SK-N-SH (cell line): ENCODE measurements at regions not wholly inside any gene's neighbourhood (a gene's known extent, or its start where the extent isn't known, plus 50 kb on each side); places are given as distances from the start of the nearest gene placed in this dataset.

Experiments
- CTCF ChIA-PET: fragments of 300-600, 350-600 bp; formaldehyde crosslinking; extraction: SDS; loops from one replicate; lab custom pipeline; 2021; lab: Yijun Ruan, JAX
- POLR2A ChIA-PET: fragments of 350-600 bp; sonication (Branson Sonifier 250); formaldehyde crosslinking; extraction: SDS; loops from one replicate; lab custom pipeline; 2020; ENCODE audit warnings: antibody characterized with exemption, inconsistent platforms; lab: Yijun Ruan, JAX
- DNase-seq: peaks from one replicate; pipeline ENCODE4 v3.0.0; 2012
- H2AFZ ChIP-seq: fragments of 200-600 bp; sonication (generic); 2 replicates; pipeline ENCODE4 v1.8.1; 2016; ENCODE audit warnings: antibody characterized with exemption, mild to moderate bottlenecking, low read depth
- H3F3A ChIP-seq: fragments of 200-600 bp; sonication (generic); replicated peaks from 2 replicates; pipeline ENCODE3; 2016; ENCODE audit warnings: antibody characterized with exemption, mild to moderate bottlenecking; ENCODE audit not compliant: insufficient read depth
- H3K27ac ChIP-seq, 2 experiments: fragments of 200-500 bp in 1 of 2; fragments of 200-600 bp in 1 of 2; sonication (Bioruptor generic) in 1 of 2; sonication (generic), shearing (Covaris generic) in 1 of 2; 2 replicates each; pipeline versions ENCODE4 v1.5.1 to v1.6.1; 2014 to 2016; ENCODE audit warnings: low read depth in 2 of 2, inconsistent platforms in 1 of 2, low read length in 1 of 2, mild to moderate bottlenecking in 1 of 2, mixed read lengths in 1 of 2
- H3K27me3 ChIP-seq: fragments of 200-600 bp; sonication (generic), shearing (Covaris generic); 2 replicates; pipeline ENCODE4 v1.6.1; 2016; ENCODE audit warnings: mixed run types; ENCODE audit not compliant: insufficient read depth
- H3K36me3 ChIP-seq, 2 experiments: fragments of 200-500 bp in 1 of 2; fragments of 200-600 bp in 1 of 2; sonication (Bioruptor generic) in 1 of 2; sonication (generic) in 1 of 2; replicated peaks in 1 of 2; 2 replicates each; pipeline versions ENCODE3 to v1.5.1; 2014 to 2016; ENCODE audit warnings: low read length in 1 of 2, mild to moderate bottlenecking in 1 of 2; ENCODE audit not compliant: insufficient read depth in 2 of 2, control insufficient read depth in 1 of 2
- H3K4me1 ChIP-seq, 2 experiments: fragments of 200-500 bp in 1 of 2; fragments of 200-600 bp in 1 of 2; sonication (Bioruptor generic) in 1 of 2; sonication (generic), shearing (Covaris generic) in 1 of 2; 2 replicates each; pipeline versions ENCODE4 v1.5.1 to v1.6.1; 2014 to 2016; ENCODE audit warnings: low read depth in 1 of 2, low read length in 1 of 2, mixed run types in 1 of 2; ENCODE audit not compliant: insufficient read depth in 2 of 2, control insufficient read depth in 1 of 2
- H3K4me2 ChIP-seq: fragments of 200-600 bp; sonication (generic), shearing (Covaris generic); 2 replicates; pipeline ENCODE4 v1.6.1; 2017; ENCODE audit warnings: mixed run types
- H3K4me3 ChIP-seq, 2 experiments: fragments of 200-500 bp in 1 of 2; fragments of 200-600 bp in 1 of 2; sonication (Bioruptor generic) in 1 of 2; sonication (generic), shearing (Covaris generic) in 1 of 2; 2 replicates each; pipeline versions ENCODE4 v1.5.1 to v1.8.1; 2014 to 2016; ENCODE audit warnings: low read depth in 2 of 2, inconsistent platforms in 1 of 2, low read length in 1 of 2, mild to moderate bottlenecking in 1 of 2, mixed read lengths in 1 of 2, moderate library complexity in 1 of 2
- H3K79me2 ChIP-seq: fragments of 200-600 bp; sonication (generic); 2 replicates; pipeline ENCODE4 v1.8.1; 2017; ENCODE audit warnings: mild to moderate bottlenecking; ENCODE audit not compliant: insufficient read depth
- H3K9ac ChIP-seq: fragments of 200-600 bp; sonication (generic); 2 replicates; pipeline ENCODE4 v1.6.1; 2017; ENCODE audit warnings: mixed run types
- H3K9me2 ChIP-seq: fragments of 200-600 bp; sonication (generic); 2 replicates; pipeline ENCODE4 v1.6.1; 2017; ENCODE audit warnings: mixed run types
- H3K9me3 ChIP-seq: fragments of 200-600 bp; sonication (generic); 2 replicates; pipeline ENCODE4 v1.6.1; 2017; ENCODE audit warnings: mixed run types, mild to moderate bottlenecking, moderate library complexity
- H4K20me1 ChIP-seq: fragments of 200-600 bp; sonication (generic); 2 replicates; pipeline ENCODE4 v1.6.1; 2017; ENCODE audit warnings: mild to moderate bottlenecking, mixed run types; ENCODE audit not compliant: insufficient read depth
- EZH2phosphoT487 ChIP-seq: fragments of 200-600 bp; sonication (generic); IDR thresholded peaks from 2 replicates; pipeline ENCODE4 v1.6.1; 2017; ENCODE audit warnings: low read depth, mixed run types, mild to moderate bottlenecking, antibody characterized with exemption, moderate library complexity, borderline replicate concordance
- MEF2A ChIP-seq: IDR thresholded peaks from 2 replicates; pipeline ENCODE4 v1.4.0; 2012; ENCODE audit warnings: low read depth, borderline replicate concordance
- MXI1 ChIP-seq: IDR thresholded peaks from 2 replicates; pipeline ENCODE4 v1.6.1; 2012; ENCODE audit warnings: mild to moderate bottlenecking, low read depth, low read length, improper control_type of control experiment
- RFX5 ChIP-seq: IDR thresholded peaks from 2 replicates; pipeline ENCODE4 v1.6.1; 2012; ENCODE audit warnings: mild to moderate bottlenecking, improper control_type of control experiment, low read length
- SMC3 ChIP-seq: IDR thresholded peaks from 2 replicates; pipeline ENCODE4 v1.6.1; 2012; ENCODE audit warnings: low read depth, low read length, improper control_type of control experiment
- TAF1 ChIP-seq: IDR thresholded peaks from 2 replicates; pipeline ENCODE4 v1.6.1; 2012; ENCODE audit warnings: low read depth, mild to moderate bottlenecking, low read length, moderate library complexity, borderline replicate concordance
- YY1 ChIP-seq: IDR thresholded peaks from 2 replicates; pipeline ENCODE4 v1.4.0; 2012; ENCODE audit warnings: low read depth, mild to moderate bottlenecking
- WGBS: methylation state at CpG from one replicate; pipeline ENCODE4 v1.1.6; 2017; ENCODE audit warnings: low lambda C conversion rate; 5-methylcytosine and 5-hydroxymethylcytosine counted together
- TF ChIP-seq, protein P1 (sequence below): IDR thresholded peaks from 2 replicates; pipeline ENCODE4 v1.4.0; 2012; ENCODE audit warnings: low read depth

DNA sequence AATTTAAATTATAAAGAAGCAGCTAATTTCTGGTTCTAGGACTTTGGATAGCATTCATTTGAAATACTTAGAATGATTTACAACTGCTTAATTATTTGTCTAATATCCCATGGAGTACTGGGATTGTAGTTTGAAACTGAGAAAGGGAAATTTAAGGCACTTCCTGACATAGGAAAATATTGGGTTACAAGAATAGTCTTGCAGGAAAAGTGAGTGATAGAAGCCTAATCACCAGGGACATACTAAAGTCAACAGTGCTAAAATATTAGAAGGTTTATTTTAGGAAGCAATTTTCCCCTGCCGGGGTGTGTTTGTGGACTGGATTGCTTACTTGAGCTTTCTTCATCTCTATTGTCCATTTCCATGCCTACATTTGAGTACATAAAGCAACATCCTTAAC lies 661.6 kb downstream of the ADGRL2 start:
- no peak overlapping the region for H3K4me2 ChIP-seq
- H3K4me1 ChIP-seq = no peaks in the 10 kb centered on the region
- no peak overlapping the region for H3K4me3 ChIP-seq
- no peak for DNase-seq
- H3K27me3 ChIP-seq = no peaks in the 10 kb centered on the region
- no peaks in the 10 kb centered on the region for H4K20me1 ChIP-seq
- H3F3A ChIP-seq = no peaks in the 10 kb centered on the region
- no peak overlapping the region for H3K27ac ChIP-seq
- no peaks in the 10 kb centered on the region for H3K9me3 ChIP-seq
- no peak overlapping the region for H2AFZ ChIP-seq
- POLR2A ChIA-PET = no interaction called here
- H3K79me2 ChIP-seq = no peaks in the 10 kb centered on the region
- H3K9me2 ChIP-seq = no peaks in the 10 kb centered on the region
- WGBS = 64% methylated on average over 1 of the region's 1 CpG
- no peak for TF ChIP-seq MXI1
- H3K9ac ChIP-seq = no peak overlapping the region
- H3K36me3 ChIP-seq = no peaks in the 10 kb centered on the region
- CTCF ChIA-PET = no interaction called here

DNA sequence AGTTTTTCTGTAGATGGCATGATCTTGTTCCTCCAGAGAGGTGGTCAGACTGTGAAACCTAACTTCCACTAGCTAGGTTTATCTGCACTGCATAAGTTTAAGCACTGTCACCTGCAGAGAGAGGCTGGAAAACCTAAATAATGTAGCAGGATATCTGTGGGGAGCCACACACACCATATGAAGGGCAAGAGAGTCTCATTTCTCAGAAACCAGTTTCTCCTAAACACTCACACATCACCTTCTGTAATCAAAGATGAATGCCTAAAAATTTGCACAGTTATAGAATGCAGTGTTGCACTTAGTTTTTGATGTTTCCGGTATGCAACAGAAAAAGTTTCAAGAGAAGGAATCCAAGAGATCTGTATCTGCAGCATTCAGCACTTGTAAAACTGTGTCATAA lies 654.6 kb downstream of the ADGRL2 start:
- H3K9ac ChIP-seq = no peak overlapping the region
- no peak for DNase-seq
- H4K20me1 ChIP-seq = no peaks in the 10 kb centered on the region
- CTCF ChIA-PET = no interaction called here
- H3K36me3 ChIP-seq = no peaks in the 10 kb centered on the region
- no peak overlapping the region for H3K27ac ChIP-seq
- no peaks in the 10 kb centered on the region for H3K27me3 ChIP-seq
- H3K4me3 ChIP-seq = no peak overlapping the region
- no peaks in the 10 kb centered on the region for H3K9me3 ChIP-seq
- POLR2A ChIA-PET = no interaction called here
- H3K79me2 ChIP-seq = no peaks in the 10 kb centered on the region
- WGBS = 84% methylated on average over 1 of the region's 1 CpG
- H3K4me2 ChIP-seq = no peak overlapping the region
- no peak overlapping the region for H2AFZ ChIP-seq
- TF ChIP-seq RFX5 (no peak), SMC3 (no peak)
- TF ChIP-seq, protein P1, sequence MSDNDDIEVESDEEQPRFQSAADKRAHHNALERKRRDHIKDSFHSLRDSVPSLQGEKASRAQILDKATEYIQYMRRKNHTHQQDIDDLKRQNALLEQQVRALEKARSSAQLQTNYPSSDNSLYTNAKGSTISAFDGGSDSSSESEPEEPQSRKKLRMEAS = no peak
- no peaks in the 10 kb centered on the region for H3K9me2 ChIP-seq
- H3F3A ChIP-seq = no peaks in the 10 kb centered on the region
- no peaks in the 10 kb centered on the region for H3K4me1 ChIP-seq

DNA sequence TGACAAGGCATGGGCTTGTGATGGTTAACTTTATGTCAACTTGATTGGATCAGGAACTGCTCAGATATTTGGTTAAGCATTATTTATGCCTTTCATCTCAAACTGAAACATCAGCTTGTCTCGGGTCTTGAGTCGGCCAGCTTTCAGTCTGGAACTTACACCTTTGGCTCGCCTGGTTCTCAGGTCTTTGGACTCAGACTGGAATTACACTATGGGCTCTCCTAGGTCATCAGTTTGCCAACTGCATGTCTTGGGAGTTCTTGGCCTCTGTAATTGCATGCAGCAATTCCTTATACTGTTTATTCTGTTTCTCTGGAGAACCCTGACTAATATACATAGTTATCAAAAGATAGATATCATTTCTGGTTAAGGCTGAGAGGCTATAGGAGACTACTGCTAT lies 653.7 kb downstream of the ADGRL2 start:
- ChIA-PET POLR2A (no interaction called here), CTCF (no interaction called here)
- H3K27ac ChIP-seq = no peak overlapping the region
- no peaks in the 10 kb centered on the region for H4K20me1 ChIP-seq
- no peak overlapping the region for H2AFZ ChIP-seq
- H3K4me3 ChIP-seq = no peak overlapping the region
- TF ChIP-seq YY1 = no peak
- TF ChIP-seq MEF2A = no peak
- TF ChIP-seq EZH2phosphoT487 = no peak
- no peak for TF ChIP-seq TAF1
- no peak for DNase-seq
- no peaks in the 10 kb centered on the region for H3K79me2 ChIP-seq
- no peak overlapping the region for H3K4me2 ChIP-seq
- no peaks in the 10 kb centered on the region for H3K27me3 ChIP-seq
- H3K36me3 ChIP-seq = no peaks in the 10 kb centered on the region
- H3K9me3 ChIP-seq = no peaks in the 10 kb centered on the region
- H3K9me2 ChIP-seq = no peaks in the 10 kb centered on the region
- H3K4me1 ChIP-seq = no peaks in the 10 kb centered on the region
- H3K9ac ChIP-seq = no peak overlapping the region
- WGBS = 34% methylated on average over 2 of the region's 3 CpGs
- H3F3A ChIP-seq = no peaks in the 10 kb centered on the region
